ENCODE measurements at regions not wholly inside any gene's neighbourhood (a gene's known extent, or its start where the extent isn't known, plus 50 kb on each side); places are given as distances from the start of the nearest gene placed in this dataset.

DNA sequence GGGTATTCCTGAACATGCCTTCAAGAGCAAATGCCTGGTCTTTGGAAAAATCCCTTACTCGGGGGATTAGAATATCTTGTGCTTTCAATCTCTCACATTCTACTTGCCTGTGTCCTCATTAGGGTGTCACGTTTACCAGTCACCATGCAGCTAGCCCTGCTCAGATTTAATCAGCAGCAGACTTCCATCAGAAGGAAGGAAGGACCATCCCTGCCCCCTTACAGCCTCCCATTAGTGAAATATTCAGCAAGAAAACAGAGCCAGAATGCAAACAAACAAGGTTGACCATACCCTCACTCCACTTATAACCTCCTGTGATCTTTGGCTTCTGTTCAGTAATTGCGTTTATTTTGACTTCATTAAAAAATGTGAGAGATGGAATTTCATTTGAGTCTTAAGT is 208.6 kb downstream of the CXCL12 start:
- TF ChIP-seq TAF1 (IDR thresholded peaks at IDR 0.05; ENCODE audit: borderline replicate concordance, insufficient read depth, low read length) = no peak
- no peak for TF ChIP-seq POLR2AphosphoS5 (IDR thresholded peaks at IDR 0.05; ENCODE audit: low read depth, low read length)
- no peak for TF ChIP-seq FOXP2 (optimal IDR thresholded peaks at IDR 0.05; ENCODE audit: borderline replicate concordance, extremely low read depth, extremely low read length, insufficient read depth)
- TF ChIP-seq, protein P1, sequence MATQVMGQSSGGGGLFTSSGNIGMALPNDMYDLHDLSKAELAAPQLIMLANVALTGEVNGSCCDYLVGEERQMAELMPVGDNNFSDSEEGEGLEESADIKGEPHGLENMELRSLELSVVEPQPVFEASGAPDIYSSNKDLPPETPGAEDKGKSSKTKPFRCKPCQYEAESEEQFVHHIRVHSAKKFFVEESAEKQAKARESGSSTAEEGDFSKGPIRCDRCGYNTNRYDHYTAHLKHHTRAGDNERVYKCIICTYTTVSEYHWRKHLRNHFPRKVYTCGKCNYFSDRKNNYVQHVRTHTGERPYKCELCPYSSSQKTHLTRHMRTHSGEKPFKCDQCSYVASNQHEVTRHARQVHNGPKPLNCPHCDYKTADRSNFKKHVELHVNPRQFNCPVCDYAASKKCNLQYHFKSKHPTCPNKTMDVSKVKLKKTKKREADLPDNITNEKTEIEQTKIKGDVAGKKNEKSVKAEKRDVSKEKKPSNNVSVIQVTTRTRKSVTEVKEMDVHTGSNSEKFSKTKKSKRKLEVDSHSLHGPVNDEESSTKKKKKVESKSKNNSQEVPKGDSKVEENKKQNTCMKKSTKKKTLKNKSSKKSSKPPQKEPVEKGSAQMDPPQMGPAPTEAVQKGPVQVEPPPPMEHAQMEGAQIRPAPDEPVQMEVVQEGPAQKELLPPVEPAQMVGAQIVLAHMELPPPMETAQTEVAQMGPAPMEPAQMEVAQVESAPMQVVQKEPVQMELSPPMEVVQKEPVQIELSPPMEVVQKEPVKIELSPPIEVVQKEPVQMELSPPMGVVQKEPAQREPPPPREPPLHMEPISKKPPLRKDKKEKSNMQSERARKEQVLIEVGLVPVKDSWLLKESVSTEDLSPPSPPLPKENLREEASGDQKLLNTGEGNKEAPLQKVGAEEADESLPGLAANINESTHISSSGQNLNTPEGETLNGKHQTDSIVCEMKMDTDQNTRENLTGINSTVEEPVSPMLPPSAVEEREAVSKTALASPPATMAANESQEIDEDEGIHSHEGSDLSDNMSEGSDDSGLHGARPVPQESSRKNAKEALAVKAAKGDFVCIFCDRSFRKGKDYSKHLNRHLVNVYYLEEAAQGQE (IDR thresholded peaks at IDR 0.05; ENCODE audit: insufficient read depth in 1 of 2, low read depth in 2 of 2, low read length in 2 of 2) = no peak
- no peak for TF ChIP-seq SIN3A (IDR thresholded peaks at IDR 0.05; ENCODE audit: borderline replicate concordance, insufficient read depth, low read length)

DNA sequence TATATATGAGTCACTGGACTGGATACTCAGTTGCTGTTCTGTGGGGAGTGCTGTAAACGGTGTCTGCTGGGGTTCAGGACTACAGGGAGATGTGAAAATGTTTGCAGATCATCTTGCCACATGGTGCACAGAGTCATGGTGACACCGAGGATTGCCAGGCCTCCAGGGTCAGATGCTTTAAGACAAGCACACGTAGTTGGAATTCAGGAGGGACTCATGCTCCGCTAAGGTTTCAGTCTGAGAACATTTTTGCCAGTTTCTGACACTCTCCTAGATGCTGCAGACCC is 211.3 kb downstream of the CXCL12 start:
- no peak for TF ChIP-seq FOXP2 (optimal IDR thresholded peaks at IDR 0.05; ENCODE audit: borderline replicate concordance, extremely low read depth, extremely low read length, insufficient read depth)
- TF ChIP-seq TAF1 (IDR thresholded peaks at IDR 0.05; ENCODE audit: borderline replicate concordance, insufficient read depth, low read length) = no peak
- no peak for TF ChIP-seq POLR2AphosphoS5 (IDR thresholded peaks at IDR 0.05; ENCODE audit: low read depth, low read length)
- TF ChIP-seq, protein P1 (IDR thresholded peaks at IDR 0.05; ENCODE audit: insufficient read depth in 1 of 2, low read depth in 2 of 2, low read length in 2 of 2) = no peak
- TF ChIP-seq SIN3A (IDR thresholded peaks at IDR 0.05; ENCODE audit: borderline replicate concordance, insufficient read depth, low read length) = no peak

DNA sequence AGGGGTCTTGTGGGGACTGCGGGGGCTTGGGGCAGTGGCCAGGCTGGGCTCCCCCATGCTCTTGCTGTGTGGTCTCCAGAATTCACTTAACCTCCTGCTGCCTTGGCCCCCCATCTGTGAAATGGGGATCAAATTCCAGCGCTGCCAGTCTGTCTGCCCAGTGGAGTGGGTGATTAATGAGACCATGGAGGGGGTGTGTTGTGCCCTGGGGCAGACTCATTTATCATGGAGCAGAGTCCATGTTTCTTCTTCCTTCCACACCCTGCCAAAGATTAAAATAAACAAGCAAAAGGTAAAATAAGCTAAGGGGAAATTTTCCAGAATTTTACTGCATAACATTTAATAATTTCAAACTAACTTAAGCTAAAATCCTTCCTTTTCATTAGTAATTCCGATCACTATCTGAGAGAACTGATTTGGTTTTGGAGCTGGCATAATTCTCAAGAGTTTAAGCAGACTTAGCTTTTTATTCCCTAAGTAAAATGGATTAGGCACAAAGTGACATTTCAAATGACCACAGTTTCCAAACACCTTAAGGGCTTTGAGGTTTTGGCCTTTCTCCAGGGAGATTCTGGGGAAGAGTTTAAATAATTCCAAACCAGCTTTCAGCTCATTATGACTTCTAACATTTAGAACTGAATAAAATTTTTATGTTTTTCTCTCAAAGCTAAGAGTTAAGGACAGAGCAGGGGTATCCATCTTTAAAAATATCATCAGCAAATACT is 211.9 kb downstream of the CXCL12 start:
- TF ChIP-seq FOXP2 (optimal IDR thresholded peaks at IDR 0.05; ENCODE audit: borderline replicate concordance, extremely low read depth, extremely low read length, insufficient read depth) = no peak
- no peak for TF ChIP-seq SIN3A (IDR thresholded peaks at IDR 0.05; ENCODE audit: borderline replicate concordance, insufficient read depth, low read length)
- TF ChIP-seq, protein P1 (IDR thresholded peaks at IDR 0.05; ENCODE audit: insufficient read depth in 1 of 2, low read depth in 2 of 2, low read length in 2 of 2) = no peak
- no peak for TF ChIP-seq TAF1 (IDR thresholded peaks at IDR 0.05; ENCODE audit: borderline replicate concordance, insufficient read depth, low read length)
- no peak for TF ChIP-seq POLR2AphosphoS5 (IDR thresholded peaks at IDR 0.05; ENCODE audit: low read depth, low read length)

DNA sequence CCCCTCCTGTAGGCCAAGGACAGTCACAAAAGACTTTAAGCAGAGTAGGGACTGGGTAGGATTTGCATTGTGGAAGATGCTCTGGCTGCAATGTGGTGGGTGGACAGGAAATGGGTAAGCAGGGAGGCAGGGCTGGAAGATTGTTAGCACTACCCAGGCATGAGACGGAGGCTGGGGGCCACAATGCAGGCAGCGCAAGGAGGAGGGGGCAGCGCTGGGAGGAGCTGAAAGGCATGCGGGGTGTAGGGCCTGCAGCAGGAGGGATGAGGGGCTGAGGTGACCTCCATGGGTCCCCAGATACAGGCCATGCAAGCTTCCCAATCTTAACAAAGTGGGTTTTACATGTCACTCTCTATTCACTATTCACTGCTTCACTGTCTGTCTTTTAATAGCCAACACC is 213.1 kb downstream of the CXCL12 start:
- TF ChIP-seq TAF1 (IDR thresholded peaks at IDR 0.05; ENCODE audit: borderline replicate concordance, insufficient read depth, low read length) = no peak
- TF ChIP-seq, protein P1 (IDR thresholded peaks at IDR 0.05; ENCODE audit: insufficient read depth in 1 of 2, low read depth in 2 of 2, low read length in 2 of 2) = no peak
- TF ChIP-seq FOXP2 (optimal IDR thresholded peaks at IDR 0.05; ENCODE audit: borderline replicate concordance, extremely low read depth, extremely low read length, insufficient read depth) = no peak
- TF ChIP-seq POLR2AphosphoS5 (IDR thresholded peaks at IDR 0.05; ENCODE audit: low read depth, low read length) = no peak
- no peak for TF ChIP-seq SIN3A (IDR thresholded peaks at IDR 0.05; ENCODE audit: borderline replicate concordance, insufficient read depth, low read length)
